CD4-positive, alpha-beta T cell treated with Interleukin-4 for 4 hours (primary cell): ENCODE measurements at regions not wholly inside any gene's neighbourhood (a gene's known extent, or its start where the extent isn't known, plus 50 kb on each side); places are given as distances from the start of the nearest gene placed in this dataset.
"Not testable (repeated sequence)": the region's sequence is repeated elsewhere in the genome, so short reads cannot be mapped to it uniquely, and the experiment has no call there.

Experiments
- DNase-seq: peaks from one replicate; pipeline ENCODE4 v3.0.0-alpha.2; 2020

DNA sequence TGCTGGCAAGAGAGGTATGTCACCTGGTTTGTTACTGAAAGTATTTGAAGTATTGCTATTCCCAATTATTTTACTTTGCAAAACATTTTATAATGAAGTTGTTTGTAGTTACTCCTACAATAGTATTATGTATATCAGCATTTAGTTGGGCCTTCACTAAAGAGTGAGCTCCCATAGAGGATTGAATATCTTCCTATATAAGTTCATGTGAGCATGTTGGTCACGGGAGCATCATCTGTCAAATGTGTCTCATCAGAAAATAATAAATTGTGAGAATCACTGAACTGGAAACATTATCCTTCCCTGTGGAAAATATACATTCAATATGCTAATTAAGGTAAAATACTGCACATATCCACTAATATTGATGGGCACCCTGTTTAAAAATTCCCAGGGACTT is 360.1 kb upstream of the ADGRL3 start:
- no peak for DNase-seq

DNA sequence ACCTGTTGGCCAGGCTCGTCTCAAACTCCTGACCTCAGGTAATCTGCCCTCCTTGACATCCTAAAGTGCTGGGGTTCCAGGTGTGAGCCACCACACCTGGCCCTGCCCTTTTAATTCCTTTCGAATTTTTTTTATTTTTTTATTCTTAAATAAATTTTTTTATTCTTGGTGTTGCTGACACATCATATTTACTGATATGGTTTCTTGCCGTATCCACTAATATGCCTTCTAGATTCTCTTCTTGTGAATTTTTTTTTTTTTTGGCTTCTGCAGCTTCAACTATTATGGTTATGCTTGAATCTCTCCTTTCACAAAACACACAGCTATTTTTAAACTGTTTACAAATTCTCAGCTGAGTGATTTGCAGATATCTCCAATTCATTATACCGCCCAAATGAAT is 353.4 kb upstream of the ADGRL3 start:
- no peak for DNase-seq

DNA sequence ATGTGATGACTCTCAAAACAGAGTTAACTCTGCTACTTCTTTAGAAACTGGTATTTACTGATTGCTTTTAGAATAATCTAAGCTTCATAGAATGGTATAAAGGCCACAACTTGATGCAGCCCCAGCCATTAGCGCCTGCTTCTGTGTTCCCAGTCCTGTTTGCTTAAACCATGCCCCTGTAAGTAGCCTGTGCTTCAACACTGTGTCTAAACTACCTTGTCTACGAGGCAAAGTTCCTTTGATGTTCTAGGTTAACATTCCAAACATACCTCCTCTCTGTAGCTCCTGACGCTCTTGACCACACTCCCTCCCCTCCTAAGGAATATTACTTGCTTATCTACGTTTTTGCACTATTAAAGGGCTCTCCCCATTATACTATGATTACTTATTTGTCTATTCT is 352.5 kb upstream of the ADGRL3 start:
- DNase-seq: no peak

DNA sequence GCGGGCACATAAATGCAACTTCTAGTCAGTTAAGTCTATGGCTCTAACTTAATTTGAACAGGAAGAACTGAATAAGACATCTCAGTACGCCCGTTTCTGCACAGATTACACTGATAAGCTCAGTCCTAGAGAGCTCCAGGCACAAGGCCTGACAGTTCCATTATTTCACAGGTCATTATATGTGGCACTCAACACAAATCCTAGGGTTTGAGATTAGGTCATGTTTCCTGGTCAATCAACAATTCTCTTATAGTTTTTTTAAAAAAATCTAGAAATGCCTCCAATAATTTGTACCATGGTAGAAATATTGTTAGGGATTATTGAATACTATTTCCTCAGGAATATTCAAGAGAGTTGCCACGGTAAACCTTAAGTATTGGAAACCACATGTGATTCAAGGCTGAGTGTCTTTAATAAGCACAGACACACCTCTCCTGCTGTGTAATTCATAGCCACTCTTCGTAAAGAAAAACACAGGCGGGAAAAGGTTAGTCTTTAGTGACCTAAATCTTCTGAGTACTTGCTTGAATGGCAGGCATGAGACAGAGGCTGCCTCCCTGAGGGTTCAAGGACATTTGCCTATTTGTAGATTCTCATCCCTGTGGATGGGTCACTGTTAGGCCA is 342.9 kb upstream of the ADGRL3 start:
- no peak for DNase-seq

DNA sequence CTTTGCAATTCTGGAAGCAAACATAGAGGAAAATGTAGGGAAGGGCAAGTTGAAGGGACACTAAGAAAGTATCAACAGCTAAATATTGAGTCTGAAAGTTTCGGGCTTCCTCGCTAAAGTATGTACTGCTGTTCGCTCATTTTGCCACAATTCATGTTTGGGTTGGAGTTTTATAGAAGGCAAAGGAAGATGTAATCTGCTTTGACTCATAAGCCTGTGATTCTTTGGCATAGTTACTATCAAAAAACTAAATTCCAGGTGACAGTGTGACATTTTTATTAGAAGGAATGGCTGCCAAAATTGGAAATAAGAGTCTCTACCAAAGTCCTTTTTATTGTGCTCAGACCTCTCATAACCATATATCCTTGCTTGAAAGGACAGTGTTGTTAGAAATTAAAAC is 336.7 kb upstream of the ADGRL3 start:
- DNase-seq: no peak

DNA sequence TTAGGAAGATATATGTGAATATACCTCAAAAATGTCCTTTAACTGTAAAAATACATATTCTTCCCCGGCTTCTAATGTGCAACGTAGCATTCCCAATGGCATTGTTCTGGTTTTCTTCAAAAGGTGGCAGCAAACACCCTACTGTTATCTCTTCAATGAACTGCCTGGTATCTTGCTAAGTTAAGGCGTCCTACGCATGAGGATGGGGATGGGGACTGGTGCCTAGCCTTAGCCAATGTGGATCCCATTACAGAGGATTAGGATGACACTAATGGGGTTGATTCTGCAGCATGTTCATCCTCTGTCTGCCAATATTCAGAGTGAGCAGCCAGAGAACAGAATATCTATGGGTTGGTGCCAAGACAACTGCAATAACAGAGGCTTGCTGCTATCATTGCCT is 334.9 kb upstream of the ADGRL3 start:
- DNase-seq: no peak

DNA sequence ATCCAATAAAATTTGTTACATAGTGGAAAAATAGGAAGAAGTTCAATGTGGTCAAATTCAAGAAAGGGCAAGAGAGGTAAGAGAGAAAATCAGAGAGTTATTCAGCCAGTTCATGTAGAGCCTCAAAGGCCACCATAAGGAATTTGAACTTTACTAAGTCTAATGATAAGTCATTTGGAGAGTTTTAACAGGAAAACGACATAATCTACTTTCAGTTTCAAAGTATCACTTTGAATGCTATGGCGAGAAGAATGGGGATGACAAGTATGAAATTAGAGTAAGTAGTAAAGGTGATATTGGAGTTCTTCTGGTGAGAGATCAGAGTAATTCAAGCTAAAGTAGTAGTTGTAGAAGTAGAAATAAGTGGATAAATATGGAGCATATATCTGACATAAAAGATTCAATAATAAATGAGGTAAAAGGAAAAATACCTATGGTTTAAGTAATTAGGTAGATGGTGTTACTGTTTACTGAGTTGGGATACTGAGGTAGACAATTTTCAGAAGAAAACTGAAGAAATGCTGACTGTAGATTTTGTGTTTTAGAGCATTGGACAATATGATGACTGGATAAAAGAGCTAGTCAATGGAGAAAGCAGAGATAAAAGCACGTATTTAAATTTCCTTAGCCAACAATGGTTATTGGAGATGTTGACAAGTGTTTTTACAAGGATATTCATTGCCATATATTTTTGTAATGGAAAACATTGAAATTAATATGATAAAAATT is 331.7 kb upstream of the ADGRL3 start:
- DNase-seq: no peak

DNA sequence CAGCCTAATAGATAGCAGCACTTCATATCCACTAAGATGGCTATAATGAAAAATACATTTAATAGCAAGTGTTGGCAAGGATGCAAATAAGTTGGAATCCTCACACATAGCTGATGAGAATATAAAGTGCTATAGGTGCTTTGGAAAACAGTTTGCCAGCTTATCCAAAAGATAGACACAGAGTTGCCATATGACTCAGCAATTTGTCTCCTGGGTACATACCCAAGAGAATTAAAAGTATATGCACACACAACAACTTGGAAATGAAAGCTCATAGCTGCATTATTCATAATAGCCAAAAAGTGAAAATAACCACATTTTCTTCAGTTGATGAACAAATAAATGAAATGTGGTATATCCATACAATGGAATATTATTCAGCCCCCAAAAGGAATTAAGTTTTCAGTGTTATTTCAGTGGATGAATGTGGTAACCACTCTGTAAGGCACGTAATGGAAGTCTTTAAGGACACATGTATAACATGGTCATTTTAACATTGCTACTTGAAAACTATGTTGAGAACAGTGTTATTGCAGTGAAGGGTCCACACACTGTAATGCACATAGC is 320.9 kb upstream of the ADGRL3 start:
- DNase-seq: no peak

DNA sequence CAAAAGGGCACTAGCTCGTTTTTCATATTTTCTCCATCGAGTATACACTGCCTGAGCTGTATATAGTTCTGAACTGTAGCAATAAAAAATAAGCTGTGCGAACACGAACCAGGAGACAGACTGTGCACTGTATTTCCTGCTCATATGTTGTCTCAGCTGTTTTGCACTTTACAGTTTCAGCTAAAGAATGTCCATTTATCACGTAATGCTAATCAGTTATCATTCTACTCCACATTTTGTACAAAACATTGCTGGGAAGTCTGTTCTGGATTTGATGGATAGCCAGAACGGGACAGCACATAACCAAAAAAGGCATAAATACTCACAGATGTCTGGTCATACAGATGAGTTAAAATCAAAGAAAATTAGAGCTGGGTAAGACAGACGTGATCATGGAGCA is 315.5 kb upstream of the ADGRL3 start:
- DNase-seq: no peak

DNA sequence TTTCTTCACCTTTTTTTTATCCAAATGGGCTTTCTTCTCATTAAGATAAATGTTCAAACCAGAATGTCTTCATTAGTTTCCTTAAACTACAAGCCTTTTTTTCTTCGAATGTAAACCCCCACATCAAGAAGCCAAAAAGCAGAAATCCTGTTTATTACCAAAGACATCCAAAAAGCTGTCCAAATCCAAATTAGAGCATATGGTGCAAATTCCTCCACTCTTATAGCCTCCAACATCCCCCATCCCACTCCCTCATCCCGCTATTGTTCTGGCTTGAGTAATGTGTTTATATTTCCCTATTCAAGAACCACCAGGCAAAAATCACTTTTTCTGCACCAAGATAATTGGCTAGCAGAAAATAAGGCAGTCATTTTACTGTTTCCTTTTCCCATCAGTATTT is 315.1 kb upstream of the ADGRL3 start:
- no peak for DNase-seq

DNA sequence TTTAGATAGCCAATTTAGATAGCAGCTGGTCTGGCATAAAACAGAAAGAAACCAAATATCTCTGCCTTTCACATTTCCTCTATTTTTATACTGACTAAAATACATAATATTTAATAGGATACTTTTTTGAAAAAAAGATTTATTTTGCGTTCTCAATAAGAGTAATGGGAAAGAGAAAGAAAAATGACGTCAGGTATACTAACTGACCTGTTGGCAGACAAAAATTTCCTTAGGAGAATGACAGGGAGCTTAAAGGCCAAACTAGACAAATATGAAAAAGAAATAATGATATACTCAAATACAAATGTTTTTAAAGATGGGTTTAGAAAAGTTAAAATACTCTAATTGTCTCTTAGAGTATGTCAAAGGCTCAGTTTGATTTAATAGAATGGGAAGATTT is 309.4 kb upstream of the ADGRL3 start:
- DNase-seq: no peak

DNA sequence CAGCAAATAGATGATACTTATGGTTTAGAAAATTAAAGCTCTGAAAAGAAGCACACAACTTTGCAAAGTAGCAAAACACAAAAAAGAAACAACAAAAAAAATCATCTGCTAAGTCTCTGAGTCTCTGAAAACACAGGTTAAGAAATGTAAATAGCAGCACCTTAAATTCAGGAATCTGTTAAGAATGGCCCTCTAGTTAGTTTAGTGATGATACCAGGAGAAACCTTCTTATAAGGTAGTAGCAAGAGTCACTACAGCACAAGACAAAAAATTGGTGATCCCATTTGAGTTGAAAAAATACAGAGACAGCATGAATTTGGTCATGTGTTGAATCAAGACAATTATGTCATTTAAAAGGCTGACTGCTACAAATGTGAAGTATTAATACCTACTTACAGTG is 308.2 kb upstream of the ADGRL3 start:
- no peak for DNase-seq

DNA sequence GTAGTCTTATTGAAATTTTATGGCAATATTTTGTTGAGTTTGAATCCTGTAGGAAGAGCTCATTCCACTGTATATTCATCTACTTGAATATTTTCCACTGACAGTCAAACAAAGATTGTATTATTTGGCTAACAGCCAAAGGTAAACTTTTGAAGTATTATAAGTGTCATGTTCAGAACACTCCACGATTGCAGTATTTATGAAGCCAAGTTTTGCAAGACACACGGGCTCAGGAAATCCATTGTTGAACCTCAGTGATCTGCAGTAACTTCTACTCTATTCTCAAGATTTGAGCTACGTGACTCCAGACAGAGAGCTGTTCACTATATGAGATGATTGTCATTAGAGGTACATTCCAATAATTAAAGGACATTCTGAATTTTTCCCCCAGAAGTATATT is 302.7 kb upstream of the ADGRL3 start:
- DNase-seq: no peak

DNA sequence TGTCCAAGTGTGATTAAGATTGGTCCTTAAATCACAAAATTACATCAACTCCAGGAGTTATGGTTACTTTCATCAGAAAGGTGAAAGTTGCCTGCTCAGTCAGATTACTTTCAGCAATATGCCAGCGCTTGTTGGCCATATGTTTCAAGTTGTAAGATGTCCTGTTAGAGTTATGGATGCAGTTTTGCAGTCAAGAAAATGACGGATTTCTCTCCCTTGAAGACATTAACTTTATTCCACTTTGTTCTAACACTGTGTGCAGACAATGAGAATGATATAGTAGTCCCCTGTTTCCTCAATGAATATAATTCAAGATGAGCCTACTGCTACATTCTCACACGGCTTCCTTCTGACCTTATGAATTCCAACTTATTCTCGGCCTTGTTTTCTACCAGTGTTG is 295.0 kb upstream of the ADGRL3 start:
- no peak for DNase-seq

DNA sequence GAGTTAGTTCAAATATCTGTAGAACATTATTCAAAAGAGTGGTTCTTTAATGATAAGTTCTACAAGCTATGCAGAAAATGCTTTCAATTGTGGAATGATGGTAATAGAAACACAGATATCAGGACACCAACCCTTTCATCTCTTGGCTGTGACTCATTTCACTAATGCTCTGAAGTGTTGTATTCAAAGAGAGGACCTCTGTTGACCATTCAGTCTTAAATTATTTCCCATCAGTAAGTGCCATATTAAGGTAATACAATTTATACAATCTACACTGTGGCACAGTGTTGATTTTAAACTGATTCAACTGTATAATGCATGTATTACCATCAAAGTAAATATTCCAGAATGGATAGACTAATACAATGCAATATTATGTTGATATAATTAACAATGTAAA is 289.0 kb upstream of the ADGRL3 start:
- DNase-seq: no peak

DNA sequence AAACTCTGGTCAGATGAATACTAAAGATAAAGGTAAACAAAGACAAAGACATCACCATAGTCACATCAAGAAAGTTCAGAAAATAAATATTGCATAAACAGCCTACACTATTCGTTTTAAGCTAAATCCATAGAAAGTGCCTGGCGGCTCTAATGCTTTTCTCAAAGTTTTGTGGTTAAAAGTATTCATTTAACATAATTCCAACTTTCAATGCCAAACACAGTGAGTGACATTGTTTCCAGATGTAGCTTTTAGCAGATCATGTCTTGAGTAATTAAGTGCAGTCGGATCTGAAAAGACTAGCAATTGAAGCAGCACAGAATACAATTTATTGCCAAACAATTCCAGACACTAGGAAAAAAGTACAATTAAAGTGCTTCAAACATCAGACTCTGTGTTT is 287.1 kb upstream of the ADGRL3 start:
- DNase-seq: no peak

DNA sequence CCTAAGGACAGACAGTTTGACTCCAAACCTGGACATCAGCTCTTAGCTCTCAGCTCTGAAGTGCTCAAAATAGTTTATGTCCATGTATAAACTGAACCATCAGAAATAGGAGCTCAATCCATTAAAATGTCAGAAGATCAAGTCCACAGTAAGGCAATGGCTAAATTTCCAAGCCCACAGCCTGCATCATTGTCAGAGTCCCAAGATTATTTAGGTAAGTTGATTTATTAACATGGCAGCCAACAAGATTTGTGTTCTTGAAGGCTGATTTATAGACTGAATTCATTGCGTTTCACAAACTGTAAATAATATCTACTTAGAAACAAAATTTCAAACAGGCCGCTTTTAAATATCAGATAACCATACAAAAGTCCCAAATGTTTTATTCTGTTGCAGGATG is 286.5 kb upstream of the ADGRL3 start:
- DNase-seq: no peak

DNA sequence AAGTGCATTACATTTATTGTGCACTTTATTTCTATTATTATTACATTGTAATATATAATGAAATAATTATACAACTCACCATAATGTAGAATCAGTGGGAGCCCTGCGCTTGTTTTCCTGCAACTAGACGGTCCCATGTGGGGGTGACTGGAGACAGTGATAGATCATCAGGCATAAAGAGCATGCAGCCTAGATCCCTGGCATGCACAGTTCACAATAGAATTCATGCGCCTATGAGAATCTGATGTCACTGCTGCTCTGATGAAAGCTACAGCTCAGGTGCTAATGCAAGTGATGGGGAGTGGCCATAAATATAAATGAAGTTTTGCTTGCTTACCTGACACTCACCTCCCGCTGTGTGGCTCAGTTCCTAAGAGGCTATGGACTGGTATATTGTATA is 278.4 kb upstream of the ADGRL3 start:
- not testable (repeated sequence) for DNase-seq

DNA sequence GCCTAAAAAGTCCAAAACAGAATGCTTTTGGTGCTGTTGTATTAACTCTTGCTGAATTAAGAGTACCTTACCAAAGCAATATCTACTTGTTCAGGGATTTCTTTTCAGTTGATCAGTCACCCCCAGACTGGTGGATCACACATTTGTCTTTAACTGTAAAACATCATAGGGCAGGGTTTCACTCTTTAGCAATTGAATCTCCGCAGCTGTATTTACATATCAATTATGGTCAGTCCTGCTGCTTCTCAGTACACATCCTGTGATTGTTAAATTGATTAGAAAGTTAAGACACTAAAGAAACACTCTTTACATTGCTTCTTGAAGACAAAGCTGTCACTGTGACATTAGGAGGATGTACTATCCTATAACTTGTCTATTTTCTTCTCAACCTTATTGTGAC is 277.1 kb upstream of the ADGRL3 start:
- DNase-seq: no peak

DNA sequence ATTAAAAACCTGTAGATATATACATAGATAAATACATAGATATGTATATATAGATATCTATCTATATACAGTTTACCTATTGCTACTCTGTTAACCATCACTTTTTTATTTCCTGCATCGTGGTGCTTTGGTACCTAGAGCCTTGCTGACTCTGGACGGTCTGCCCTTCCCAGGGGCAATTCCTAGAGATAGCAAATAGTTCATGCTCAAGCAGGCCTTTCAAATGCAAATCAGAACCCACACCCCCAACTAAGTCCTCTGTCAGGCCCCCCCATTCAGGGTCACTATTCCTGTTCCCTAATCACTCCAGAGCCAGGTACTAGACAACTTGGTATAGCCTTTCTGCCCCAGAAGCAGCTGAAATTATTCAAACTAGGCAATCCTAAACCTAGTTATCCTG is 273.5 kb upstream of the ADGRL3 start:
- DNase-seq: no peak

DNA sequence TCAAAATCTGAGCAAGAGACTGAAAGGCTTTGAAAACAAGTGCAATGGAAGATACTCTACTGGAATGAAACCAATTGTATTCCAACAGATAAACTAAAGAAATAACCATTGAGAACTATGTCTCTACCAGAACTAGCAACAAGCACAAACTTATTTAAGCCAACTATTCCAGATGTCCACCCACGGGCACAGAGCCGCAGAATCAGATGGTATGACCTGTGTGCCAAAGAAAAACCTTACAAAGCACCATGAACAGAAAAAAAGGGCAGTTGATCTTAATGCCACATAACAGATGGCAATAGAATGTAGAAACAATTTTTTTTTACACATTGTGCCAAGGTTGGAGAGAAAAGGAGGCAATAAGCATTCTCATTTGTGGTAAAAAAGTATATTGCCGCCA is 269.3 kb upstream of the ADGRL3 start:
- no peak for DNase-seq

DNA sequence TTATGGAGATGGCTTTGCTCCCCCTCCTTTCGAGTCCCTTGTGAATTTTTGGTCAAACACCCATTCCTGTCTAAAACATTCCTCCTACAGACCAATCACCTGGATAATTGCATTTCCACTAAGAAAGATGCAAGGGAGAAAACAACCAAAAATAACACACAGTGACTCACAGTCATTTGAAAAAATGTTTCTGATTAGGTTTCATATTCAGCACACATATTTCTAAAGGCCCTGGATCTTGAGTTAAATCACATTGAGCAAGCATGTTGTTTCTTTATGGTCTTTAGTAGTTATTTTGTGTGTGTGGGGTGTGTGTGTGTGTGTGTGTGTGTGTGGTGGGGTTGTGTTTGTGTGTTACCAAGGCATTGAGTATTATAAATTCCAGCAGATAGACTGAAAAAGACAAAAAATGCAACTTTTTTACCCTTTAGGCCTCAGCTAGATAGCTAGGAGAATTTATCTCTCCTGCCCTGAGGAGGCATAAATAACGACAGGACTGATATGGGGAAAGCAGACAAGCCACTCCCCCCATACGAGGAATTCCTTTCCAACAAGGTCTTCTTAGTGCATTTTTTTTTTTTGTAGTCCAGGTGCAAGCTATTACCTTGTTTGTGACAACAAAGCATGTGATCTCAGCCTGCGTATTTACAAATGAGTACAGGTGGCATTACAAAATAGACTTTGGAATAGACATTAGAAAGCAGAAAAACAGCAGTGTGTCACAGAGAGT is 265.4 kb upstream of the ADGRL3 start:
- no peak for DNase-seq

DNA sequence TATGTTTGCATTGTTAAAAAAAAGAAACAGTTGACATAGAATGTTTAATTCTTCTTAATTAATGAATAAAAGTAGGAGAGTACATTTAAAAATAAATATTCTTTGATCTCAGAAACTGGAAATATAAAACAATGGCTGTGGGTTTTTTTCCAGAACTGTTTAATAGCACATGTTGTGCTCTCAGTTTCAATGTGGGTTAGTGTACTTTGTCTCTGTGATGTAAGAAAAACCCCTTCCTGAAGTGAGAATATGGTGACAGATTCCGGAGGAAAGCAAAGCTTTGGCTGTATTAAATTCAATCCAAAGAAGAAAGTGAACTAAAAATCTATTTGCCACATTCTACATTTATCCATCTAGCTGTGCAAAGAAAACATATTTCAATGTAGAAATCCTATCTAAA is 261.9 kb upstream of the ADGRL3 start:
- DNase-seq: no peak

DNA sequence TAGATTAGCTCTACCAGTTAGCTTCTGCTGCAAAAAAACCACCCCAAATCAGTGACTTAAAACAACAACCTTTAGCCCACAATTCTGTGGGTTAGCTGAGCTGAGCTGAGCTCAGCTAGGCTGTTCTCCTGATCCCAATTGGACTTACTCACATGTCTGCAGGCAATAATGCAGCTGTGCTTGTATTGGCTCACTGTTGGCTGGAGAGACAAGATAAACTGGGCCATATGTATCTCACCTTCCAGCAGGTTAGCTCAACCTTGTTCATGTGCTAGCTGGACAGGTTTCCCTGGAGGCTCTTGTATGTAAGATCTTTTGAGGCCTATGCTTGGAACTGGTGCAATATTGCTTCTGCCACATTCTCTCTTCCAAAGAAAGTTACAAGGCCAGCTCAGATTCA is 261.5 kb upstream of the ADGRL3 start:
- no peak for DNase-seq
